ENCODE measurements at regions not wholly inside any gene's neighbourhood (a gene's known extent, or its start where the extent isn't known, plus 50 kb on each side); places are given as distances from the start of the nearest gene placed in this dataset.
"Not testable (repeated sequence)": the region's sequence is repeated elsewhere in the genome, so short reads cannot be mapped to it uniquely, and the experiment has no call there.

DNA sequence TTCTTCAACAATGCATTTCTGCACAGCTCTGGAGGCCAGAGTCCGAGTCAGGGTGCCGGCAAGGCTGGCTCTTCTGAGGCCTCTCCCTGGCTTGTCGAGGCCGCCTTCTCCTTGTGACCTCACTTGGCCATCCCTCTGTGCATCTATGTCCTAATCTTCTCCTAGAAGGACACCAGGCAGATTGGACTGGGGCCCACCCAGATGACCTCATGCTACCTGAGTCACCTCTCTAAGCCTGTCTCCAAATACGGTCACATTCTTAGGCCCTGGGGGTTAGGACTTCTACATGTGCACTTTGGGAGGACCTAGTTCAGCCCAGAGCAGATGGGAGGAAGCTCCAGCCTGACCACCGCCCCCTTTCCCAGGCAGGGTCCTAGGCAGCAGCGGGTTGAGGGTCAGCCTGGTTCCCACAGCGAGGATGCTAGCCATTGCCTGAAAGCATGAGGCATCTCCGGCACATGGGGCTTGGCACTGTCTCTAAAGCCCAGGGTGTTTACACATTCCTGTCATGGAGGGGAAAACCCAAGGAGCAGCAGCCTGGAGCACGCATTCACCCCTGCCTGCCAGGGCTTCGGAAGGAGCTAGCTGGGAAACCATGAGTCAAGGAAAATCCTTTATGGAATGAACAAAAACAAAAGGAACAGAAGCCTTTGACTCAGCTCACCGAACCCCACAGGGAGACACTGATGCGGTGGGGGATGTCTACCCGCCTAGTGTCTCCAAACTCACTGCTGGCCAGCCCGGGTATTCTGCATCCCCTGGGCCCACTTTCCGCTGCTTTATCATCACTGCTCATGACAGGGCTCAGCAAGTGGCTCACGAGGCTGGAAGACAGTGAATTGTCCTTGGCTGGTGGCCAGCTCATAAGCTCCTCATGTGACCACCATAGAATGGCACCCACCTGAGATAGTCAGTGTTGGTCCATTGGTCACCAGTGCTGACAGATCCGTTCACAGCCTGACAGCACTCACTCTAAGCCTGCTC is 140.2 kb upstream of the ZNF469 start:
- H3K4me3 ChIP-seq (ENCODE audit: control insufficient read depth in 1 of 7, extremely low read depth in 1 of 7, insufficient read depth in 4 of 7, low read depth in 2 of 7, low read length in 6 of 7); DNase-seq; H3K4me1 ChIP-seq (ENCODE audit: control extremely low read depth in 1 of 4, control insufficient read depth in 4 of 4, insufficient read depth in 4 of 4, low read length in 3 of 4); H3K9me3 ChIP-seq (ENCODE audit: control extremely low read depth in 1 of 5, control insufficient read depth in 4 of 5, insufficient read depth in 2 of 5, low read depth in 1 of 5, low read length in 4 of 5); CTCF ChIA-PET; H3K27me3 ChIP-seq (replicated peaks in 2 of 5; ENCODE audit: control insufficient read depth in 4 of 5, insufficient read depth in 5 of 5, low read length in 4 of 5); POLR2A ChIA-PET; H3K27ac ChIP-seq (ENCODE audit: insufficient read depth in 1 of 2, low read depth in 1 of 2, low read length in 2 of 2, poor library complexity in 1 of 2, severe bottlenecking in 2 of 2); H3K36me3 ChIP-seq (ENCODE audit: control insufficient read depth in 4 of 4, insufficient read depth in 4 of 4, low read length in 3 of 4): not testable (repeated sequence)
- WGBS (ENCODE audit: insufficient coverage) = 90% methylated on average over 10 of the region's 18 CpGs

DNA sequence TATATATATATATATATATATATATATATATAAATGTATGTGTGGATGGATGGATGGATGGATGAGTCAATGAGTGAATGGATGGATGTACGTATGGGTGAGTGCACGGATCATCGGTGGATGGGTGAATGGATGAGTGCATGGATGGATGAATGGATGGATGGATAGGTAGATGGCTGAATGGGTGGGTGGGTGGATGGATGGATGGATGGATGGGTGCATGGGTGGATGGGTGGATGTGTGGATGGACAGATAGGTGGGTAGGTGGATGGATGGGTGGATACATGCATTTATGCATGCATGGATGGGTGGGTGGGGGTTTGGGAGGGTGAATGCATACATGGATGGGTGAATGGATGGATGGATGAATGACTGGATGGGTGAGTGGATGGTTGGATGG is 138.8 kb upstream of the ZNF469 start:
- DNase-seq; H3K27me3 ChIP-seq (replicated peaks in 2 of 5; ENCODE audit: control insufficient read depth in 4 of 5, insufficient read depth in 5 of 5, low read length in 4 of 5); POLR2A ChIA-PET; H3K27ac ChIP-seq (ENCODE audit: insufficient read depth in 1 of 2, low read depth in 1 of 2, low read length in 2 of 2, poor library complexity in 1 of 2, severe bottlenecking in 2 of 2); H3K4me3 ChIP-seq (ENCODE audit: control insufficient read depth in 1 of 7, extremely low read depth in 1 of 7, insufficient read depth in 4 of 7, low read depth in 2 of 7, low read length in 6 of 7); H3K4me1 ChIP-seq (ENCODE audit: control extremely low read depth in 1 of 4, control insufficient read depth in 4 of 4, insufficient read depth in 4 of 4, low read length in 3 of 4); H3K36me3 ChIP-seq (ENCODE audit: control insufficient read depth in 4 of 4, insufficient read depth in 4 of 4, low read length in 3 of 4); CTCF ChIA-PET; H3K9me3 ChIP-seq (ENCODE audit: control extremely low read depth in 1 of 5, control insufficient read depth in 4 of 5, insufficient read depth in 2 of 5, low read depth in 1 of 5, low read length in 4 of 5): not testable (repeated sequence)
- WGBS (ENCODE audit: insufficient coverage) = 97% methylated on average over 3 of the region's 3 CpGs

DNA sequence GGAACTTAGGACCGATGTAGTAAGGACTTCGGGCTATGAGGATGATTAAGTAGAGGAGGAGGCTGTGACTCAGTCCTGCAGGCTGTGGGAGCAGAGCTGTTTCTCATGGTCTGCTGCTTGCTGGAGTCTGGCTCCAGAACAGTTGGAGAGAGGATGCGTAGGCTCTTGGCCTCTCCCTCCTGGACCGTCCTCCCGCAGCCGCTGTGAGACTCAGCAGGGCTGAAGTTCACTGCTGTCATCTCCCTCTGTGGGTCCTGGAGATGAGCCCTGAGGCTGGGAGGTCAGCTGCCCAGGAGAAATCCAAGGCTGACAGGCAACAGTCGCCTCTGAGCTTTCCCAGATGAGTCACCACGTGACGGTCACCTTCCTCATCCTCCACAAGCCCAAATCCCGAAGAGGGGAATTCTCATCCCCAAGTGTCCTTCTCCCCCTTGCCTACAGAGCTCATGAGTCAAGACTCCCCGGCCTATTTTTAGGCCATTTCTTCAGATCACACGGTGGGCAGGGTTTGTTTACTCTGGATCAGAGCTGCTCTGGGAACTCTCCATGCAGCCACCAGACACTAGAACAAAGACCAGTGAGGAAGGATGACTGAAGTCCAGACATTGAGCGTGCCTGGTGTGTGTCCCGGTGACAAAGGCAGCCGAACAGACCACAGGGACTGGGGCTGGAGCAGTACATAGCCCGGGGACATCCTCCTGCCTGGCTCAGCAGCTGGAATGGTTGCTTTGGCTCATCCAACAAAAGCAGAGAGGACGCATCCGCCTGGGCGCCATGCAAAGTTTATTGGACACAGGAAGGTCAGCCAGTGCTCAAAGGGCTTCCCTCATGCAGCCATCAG is 137.3 kb upstream of the ZNF469 start:
- H3K36me3 ChIP-seq (ENCODE audit: control insufficient read depth in 4 of 4, insufficient read depth in 4 of 4, low read length in 3 of 4); DNase-seq; H3K9me3 ChIP-seq (ENCODE audit: control extremely low read depth in 1 of 5, control insufficient read depth in 4 of 5, insufficient read depth in 2 of 5, low read depth in 1 of 5, low read length in 4 of 5); H3K4me3 ChIP-seq (ENCODE audit: control insufficient read depth in 1 of 7, extremely low read depth in 1 of 7, insufficient read depth in 4 of 7, low read depth in 2 of 7, low read length in 6 of 7); H3K4me1 ChIP-seq (ENCODE audit: control extremely low read depth in 1 of 4, control insufficient read depth in 4 of 4, insufficient read depth in 4 of 4, low read length in 3 of 4); H3K27ac ChIP-seq (ENCODE audit: insufficient read depth in 1 of 2, low read depth in 1 of 2, low read length in 2 of 2, poor library complexity in 1 of 2, severe bottlenecking in 2 of 2); H3K27me3 ChIP-seq (replicated peaks in 2 of 5; ENCODE audit: control insufficient read depth in 4 of 5, insufficient read depth in 5 of 5, low read length in 4 of 5); CTCF ChIA-PET; POLR2A ChIA-PET: not testable (repeated sequence)
- WGBS (ENCODE audit: insufficient coverage) = 97% methylated on average over 7 of the region's 19 CpGs

DNA sequence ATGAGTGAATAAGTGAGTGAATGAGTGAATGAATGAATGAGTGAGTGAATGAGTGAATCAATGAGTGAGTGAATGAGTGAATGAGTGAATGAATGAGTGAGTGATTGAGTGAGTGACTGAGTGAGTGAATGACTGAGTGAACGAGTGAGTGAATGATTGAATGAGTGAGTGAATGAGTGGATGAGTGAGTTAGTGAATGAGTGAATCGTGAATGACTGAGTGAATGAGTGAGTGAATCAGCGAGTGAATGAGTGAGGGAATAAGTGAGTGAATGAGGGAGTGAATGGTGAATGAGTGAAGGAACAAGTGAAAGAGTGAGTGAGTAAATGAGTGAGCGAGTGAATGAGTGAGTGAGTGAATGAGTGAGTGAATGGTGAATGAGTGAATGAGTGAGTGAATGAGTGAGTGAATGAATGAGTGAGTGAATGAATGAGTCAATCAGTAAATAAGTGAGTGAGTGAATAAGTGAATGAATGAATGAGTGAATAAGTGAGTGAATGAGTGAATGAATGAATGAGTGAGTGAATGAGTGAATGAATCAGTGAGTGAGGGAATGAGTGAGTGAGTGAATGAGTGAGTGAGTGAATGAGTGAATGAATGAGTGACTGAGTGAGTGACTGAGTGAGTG is 135.7 kb upstream of the ZNF469 start:
- peak in 1 of 3 donors; percentile 24 for DNase-seq
- CTCF ChIA-PET; H3K4me1 ChIP-seq (ENCODE audit: control extremely low read depth in 1 of 4, control insufficient read depth in 4 of 4, insufficient read depth in 4 of 4, low read length in 3 of 4); H3K36me3 ChIP-seq (ENCODE audit: control insufficient read depth in 4 of 4, insufficient read depth in 4 of 4, low read length in 3 of 4); H3K27me3 ChIP-seq (replicated peaks in 2 of 5; ENCODE audit: control insufficient read depth in 4 of 5, insufficient read depth in 5 of 5, low read length in 4 of 5); POLR2A ChIA-PET; H3K9me3 ChIP-seq (ENCODE audit: control extremely low read depth in 1 of 5, control insufficient read depth in 4 of 5, insufficient read depth in 2 of 5, low read depth in 1 of 5, low read length in 4 of 5); H3K27ac ChIP-seq (ENCODE audit: insufficient read depth in 1 of 2, low read depth in 1 of 2, low read length in 2 of 2, poor library complexity in 1 of 2, severe bottlenecking in 2 of 2); H3K4me3 ChIP-seq (ENCODE audit: control insufficient read depth in 1 of 7, extremely low read depth in 1 of 7, insufficient read depth in 4 of 7, low read depth in 2 of 7, low read length in 6 of 7): not testable (repeated sequence)
- 98% methylated on average over 4 of the region's 4 CpGs for WGBS (ENCODE audit: insufficient coverage)

DNA sequence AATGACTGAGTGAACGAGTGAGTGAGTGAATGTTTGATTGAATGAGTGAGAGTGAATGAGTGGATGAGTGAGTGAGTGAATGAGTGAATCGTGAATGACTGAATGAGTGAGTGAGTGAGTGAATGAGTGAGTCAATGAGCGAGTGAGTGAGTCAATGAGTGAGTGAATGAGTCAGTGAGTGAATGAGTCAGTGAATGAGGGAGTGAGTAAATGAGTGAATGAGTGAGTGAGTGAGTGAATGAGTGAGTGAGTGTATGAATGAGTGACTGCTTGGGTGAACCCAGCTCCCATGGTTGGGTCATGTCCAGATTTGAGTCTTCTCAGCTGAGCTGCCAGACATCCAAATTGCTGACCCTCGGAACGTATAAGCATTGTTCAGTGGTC is 135.2 kb upstream of the ZNF469 start:
- H3K9me3 ChIP-seq (ENCODE audit: control extremely low read depth in 1 of 5, control insufficient read depth in 4 of 5, insufficient read depth in 2 of 5, low read depth in 1 of 5, low read length in 4 of 5); CTCF ChIA-PET; H3K27ac ChIP-seq (ENCODE audit: insufficient read depth in 1 of 2, low read depth in 1 of 2, low read length in 2 of 2, poor library complexity in 1 of 2, severe bottlenecking in 2 of 2); H3K4me3 ChIP-seq (ENCODE audit: control insufficient read depth in 1 of 7, extremely low read depth in 1 of 7, insufficient read depth in 4 of 7, low read depth in 2 of 7, low read length in 6 of 7); H3K27me3 ChIP-seq (replicated peaks in 2 of 5; ENCODE audit: control insufficient read depth in 4 of 5, insufficient read depth in 5 of 5, low read length in 4 of 5); H3K4me1 ChIP-seq (ENCODE audit: control extremely low read depth in 1 of 4, control insufficient read depth in 4 of 4, insufficient read depth in 4 of 4, low read length in 3 of 4); POLR2A ChIA-PET; H3K36me3 ChIP-seq (ENCODE audit: control insufficient read depth in 4 of 4, insufficient read depth in 4 of 4, low read length in 3 of 4): not testable (repeated sequence)
- DNase-seq = peak in 2 of 3 donors; percentile 16 to 60
- WGBS (ENCODE audit: insufficient coverage) = 97% methylated on average over 3 of the region's 5 CpGs

DNA sequence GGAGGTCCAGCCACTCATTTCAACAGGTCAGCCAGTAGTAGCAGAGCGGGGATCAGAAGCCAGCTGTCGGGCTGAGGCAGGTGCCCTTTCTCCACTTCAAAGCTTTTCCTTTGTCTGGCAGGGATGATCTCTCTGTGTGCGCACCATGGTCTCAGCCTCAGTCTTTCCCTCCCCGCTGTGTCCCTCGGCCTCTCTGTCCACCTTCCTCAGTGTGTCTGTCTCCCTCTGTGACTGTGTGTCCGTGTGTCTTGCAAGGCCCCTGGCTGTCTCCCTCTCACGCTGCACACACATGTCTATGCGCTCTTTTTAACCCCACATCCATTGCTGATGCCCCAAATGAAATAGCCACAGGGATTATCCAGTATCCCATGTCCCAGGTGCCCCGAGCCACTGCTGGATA is 134.0 kb upstream of the ZNF469 start:
- H3K27ac ChIP-seq (ENCODE audit: insufficient read depth in 1 of 2, low read depth in 1 of 2, low read length in 2 of 2, poor library complexity in 1 of 2, severe bottlenecking in 2 of 2); H3K9me3 ChIP-seq (ENCODE audit: control extremely low read depth in 1 of 5, control insufficient read depth in 4 of 5, insufficient read depth in 2 of 5, low read depth in 1 of 5, low read length in 4 of 5); POLR2A ChIA-PET; H3K4me3 ChIP-seq (ENCODE audit: control insufficient read depth in 1 of 7, extremely low read depth in 1 of 7, insufficient read depth in 4 of 7, low read depth in 2 of 7, low read length in 6 of 7); H3K36me3 ChIP-seq (ENCODE audit: control insufficient read depth in 4 of 4, insufficient read depth in 4 of 4, low read length in 3 of 4); H3K4me1 ChIP-seq (ENCODE audit: control extremely low read depth in 1 of 4, control insufficient read depth in 4 of 4, insufficient read depth in 4 of 4, low read length in 3 of 4); DNase-seq; H3K27me3 ChIP-seq (replicated peaks in 2 of 5; ENCODE audit: control insufficient read depth in 4 of 5, insufficient read depth in 5 of 5, low read length in 4 of 5); CTCF ChIA-PET: not testable (repeated sequence)
- 83% methylated on average over 4 of the region's 9 CpGs for WGBS (ENCODE audit: insufficient coverage)

DNA sequence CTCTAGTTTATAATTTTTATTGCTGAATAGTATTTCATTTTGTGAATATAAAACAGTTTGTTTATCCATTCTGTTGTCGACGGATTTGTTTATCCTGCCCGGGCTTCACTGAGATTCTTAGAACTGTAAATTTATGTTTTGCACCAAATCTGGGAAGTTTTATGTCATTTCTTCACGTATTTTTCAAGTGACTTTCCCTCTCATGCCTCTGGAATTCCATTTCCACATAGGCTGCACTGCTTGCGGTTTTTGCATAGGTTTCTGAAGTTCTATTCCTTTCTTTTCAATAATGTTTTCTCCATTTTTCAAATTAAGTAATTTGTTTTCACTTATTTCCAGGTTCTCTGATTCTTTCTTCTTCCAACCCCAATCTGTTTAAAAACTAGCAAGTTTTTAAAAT is 132.4 kb upstream of the ZNF469 start:
- H3K27ac ChIP-seq (ENCODE audit: insufficient read depth in 1 of 2, low read depth in 1 of 2, low read length in 2 of 2, poor library complexity in 1 of 2, severe bottlenecking in 2 of 2); H3K4me1 ChIP-seq (ENCODE audit: control extremely low read depth in 1 of 4, control insufficient read depth in 4 of 4, insufficient read depth in 4 of 4, low read length in 3 of 4); H3K36me3 ChIP-seq (ENCODE audit: control insufficient read depth in 4 of 4, insufficient read depth in 4 of 4, low read length in 3 of 4); H3K27me3 ChIP-seq (replicated peaks in 2 of 5; ENCODE audit: control insufficient read depth in 4 of 5, insufficient read depth in 5 of 5, low read length in 4 of 5); POLR2A ChIA-PET; DNase-seq; CTCF ChIA-PET; H3K9me3 ChIP-seq (ENCODE audit: control extremely low read depth in 1 of 5, control insufficient read depth in 4 of 5, insufficient read depth in 2 of 5, low read depth in 1 of 5, low read length in 4 of 5); H3K4me3 ChIP-seq (ENCODE audit: control insufficient read depth in 1 of 7, extremely low read depth in 1 of 7, insufficient read depth in 4 of 7, low read depth in 2 of 7, low read length in 6 of 7): not testable (repeated sequence)
- 90% methylated on average over 2 of the region's 5 CpGs for WGBS (ENCODE audit: insufficient coverage)

All from common myeloid progenitor, CD34-positive (primary cell).